ENCODE measurements at regions not wholly inside any gene's neighbourhood (a gene's known extent, or its start where the extent isn't known, plus 50 kb on each side); places are given as distances from the start of the nearest gene placed in this dataset.

- CTCF ChIA-PET, result interaction anchor here (1.2 kb wide), 1 partner anchor 305 kb away, joined by 5 read pairs; no protein-coding TSS in a partner anchor
- DNase-seq, result peak; percentile 19
- H3K9me3 Mint-ChIP-seq (ENCODE audit: low read depth, unreplicated experiment), result peaks cover 2% of the 10 kb centered on the region
- peaks cover 4% of the 10 kb centered on the region for H3K36me3 Mint-ChIP-seq (ENCODE audit: insufficient read depth, unreplicated experiment)
- TF ChIP-seq CTCF (IDR thresholded peaks at IDR 0.05; ENCODE audit: unreplicated experiment), result no peak
- H3K4me3 Mint-ChIP-seq (ENCODE audit: low read depth, unreplicated experiment), result no peak overlapping the region
- peak overlapping the region; percentile 54 for H3K27ac Mint-ChIP-seq (ENCODE audit: unreplicated experiment)
- H3K4me1 Mint-ChIP-seq (ENCODE audit: low read depth, unreplicated experiment), result peaks cover 39% of the 10 kb centered on the region
- intact Hi-C loops (cut with micrococcal nuclease; ENCODE audit: unreplicated experiment), result no loop called here
- BruUV-seq (replicated peaks), result no TSS peak
- no peaks in the 10 kb centered on the region for H3K27me3 Mint-ChIP-seq (ENCODE audit: unreplicated experiment)
These were observed 61.2 kb upstream of the STXBP6 start for GRCh38 chr14:25111061-25111601.

- Mint-ChIP-seq H3K4me1 (ENCODE audit: low read depth, unreplicated experiment) (peaks cover 39% of the 10 kb centered on the region), H3K27me3 (ENCODE audit: unreplicated experiment) (no peaks in the 10 kb centered on the region), H3K36me3 (ENCODE audit: insufficient read depth, unreplicated experiment) (peaks cover 4% of the 10 kb centered on the region), H3K27ac (ENCODE audit: unreplicated experiment) (no peak overlapping the region), H3K4me3 (ENCODE audit: low read depth, unreplicated experiment) (no peak overlapping the region), H3K9me3 (ENCODE audit: low read depth, unreplicated experiment) (peaks cover 2% of the 10 kb centered on the region)
- CTCF ChIA-PET, result no interaction called here
- intact Hi-C loops (cut with micrococcal nuclease; ENCODE audit: unreplicated experiment), result no loop called here
- no peak for DNase-seq
- no peak for TF ChIP-seq CTCF (IDR thresholded peaks at IDR 0.05; ENCODE audit: unreplicated experiment)
- BruUV-seq (replicated peaks), result no TSS peak
These were observed 60.2 kb upstream of the STXBP6 start for GRCh38 chr14:25110106-25110505.

GRCh38 chr14:25108959-25109358, 59.0 kb upstream of the STXBP6 start:
- intact Hi-C loops (cut with micrococcal nuclease; ENCODE audit: unreplicated experiment), result no loop called here
- Mint-ChIP-seq H3K27ac (ENCODE audit: unreplicated experiment) (no peak overlapping the region), H3K27me3 (ENCODE audit: unreplicated experiment) (no peaks in the 10 kb centered on the region), H3K36me3 (ENCODE audit: insufficient read depth, unreplicated experiment) (peaks cover 4% of the 10 kb centered on the region), H3K9me3 (ENCODE audit: low read depth, unreplicated experiment) (peaks cover 2% of the 10 kb centered on the region), H3K4me1 (ENCODE audit: low read depth, unreplicated experiment) (peaks cover 39% of the 10 kb centered on the region), H3K4me3 (ENCODE audit: low read depth, unreplicated experiment) (no peak overlapping the region)
- no TSS peak for BruUV-seq (replicated peaks)
- DNase-seq, result peak; percentile 59
- no peak for TF ChIP-seq CTCF (IDR thresholded peaks at IDR 0.05; ENCODE audit: unreplicated experiment)
- CTCF ChIA-PET, result interaction anchor here (1.5 kb wide), 1 partner anchor 302 kb away, joined by 5 read pairs; no protein-coding TSS in a partner anchor

GRCh38 chr14:25108291-25108690, 58.3 kb upstream of the STXBP6 start:
- no TSS peak for BruUV-seq (replicated peaks)
- intact Hi-C loops (cut with micrococcal nuclease; ENCODE audit: unreplicated experiment), result no loop called here
- Mint-ChIP-seq H3K27me3 (ENCODE audit: unreplicated experiment) (no peaks in the 10 kb centered on the region), H3K4me3 (ENCODE audit: low read depth, unreplicated experiment) (no peak overlapping the region), H3K9me3 (ENCODE audit: low read depth, unreplicated experiment) (peaks cover 2% of the 10 kb centered on the region), H3K4me1 (ENCODE audit: low read depth, unreplicated experiment) (peaks cover 33% of the 10 kb centered on the region), H3K36me3 (ENCODE audit: insufficient read depth, unreplicated experiment) (no peaks in the 10 kb centered on the region), H3K27ac (ENCODE audit: unreplicated experiment) (no peak overlapping the region)
- CTCF ChIA-PET, result interaction anchor here (1.5 kb wide), 1 partner anchor 302 kb away, joined by 5 read pairs; no protein-coding TSS in a partner anchor
- DNase-seq, result no peak
- no peak for TF ChIP-seq CTCF (IDR thresholded peaks at IDR 0.05; ENCODE audit: unreplicated experiment)

Measured in Calu3 (cell line).